Ishikawa (cell line): ENCODE measurements at regions not wholly inside any gene's neighbourhood (a gene's known extent, or its start where the extent isn't known, plus 50 kb on each side); places are given as distances from the start of the nearest gene placed in this dataset.

Experiments used
- CREB1 ChIP-seq: IDR thresholded peaks from 2 replicates; pipeline ENCODE4 v1.6.1; 2012; ENCODE audit warnings: low read depth
- EGR1 ChIP-seq: IDR thresholded peaks from 2 replicates; pipeline ENCODE4 v1.6.1; 2012
- EP300 ChIP-seq: IDR thresholded peaks from 2 replicates; pipeline ENCODE4 v1.6.1; 2012; ENCODE audit warnings: borderline replicate concordance
- FOXM1 ChIP-seq: IDR thresholded peaks from 2 replicates; pipeline ENCODE4 v1.6.1; 2012; ENCODE audit warnings: low read depth, borderline replicate concordance
- RAD21 ChIP-seq: IDR thresholded peaks from 2 replicates; pipeline ENCODE4 v1.6.1; 2012; ENCODE audit warnings: low read depth
- TAF1 ChIP-seq: IDR thresholded peaks from 2 replicates; pipeline ENCODE4 v1.6.1; 2012; ENCODE audit warnings: low read depth, mild to moderate bottlenecking
- TCF12 ChIP-seq: IDR thresholded peaks from 2 replicates; pipeline ENCODE4 v1.6.1; 2012; ENCODE audit warnings: low read depth
- YY1 ChIP-seq: IDR thresholded peaks from 2 replicates; pipeline ENCODE4 v1.6.1; 2012; ENCODE audit warnings: low read depth
- TF ChIP-seq, protein P1 (sequence below): IDR thresholded peaks from 2 replicates; pipeline ENCODE4 v1.6.1; 2012; ENCODE audit warnings: low read depth, mild to moderate bottlenecking
- TF ChIP-seq, protein P2 (sequence below): IDR thresholded peaks from 2 replicates; pipeline ENCODE4 v1.6.1; 2012

- TF ChIP-seq TCF12 (no peak), EGR1 (no peak), CREB1 (no peak), EP300 (no peak), RAD21 (no peak), FOXM1 (no peak), YY1 (no peak), TAF1 (no peak)
- TF ChIP-seq, protein P1, sequence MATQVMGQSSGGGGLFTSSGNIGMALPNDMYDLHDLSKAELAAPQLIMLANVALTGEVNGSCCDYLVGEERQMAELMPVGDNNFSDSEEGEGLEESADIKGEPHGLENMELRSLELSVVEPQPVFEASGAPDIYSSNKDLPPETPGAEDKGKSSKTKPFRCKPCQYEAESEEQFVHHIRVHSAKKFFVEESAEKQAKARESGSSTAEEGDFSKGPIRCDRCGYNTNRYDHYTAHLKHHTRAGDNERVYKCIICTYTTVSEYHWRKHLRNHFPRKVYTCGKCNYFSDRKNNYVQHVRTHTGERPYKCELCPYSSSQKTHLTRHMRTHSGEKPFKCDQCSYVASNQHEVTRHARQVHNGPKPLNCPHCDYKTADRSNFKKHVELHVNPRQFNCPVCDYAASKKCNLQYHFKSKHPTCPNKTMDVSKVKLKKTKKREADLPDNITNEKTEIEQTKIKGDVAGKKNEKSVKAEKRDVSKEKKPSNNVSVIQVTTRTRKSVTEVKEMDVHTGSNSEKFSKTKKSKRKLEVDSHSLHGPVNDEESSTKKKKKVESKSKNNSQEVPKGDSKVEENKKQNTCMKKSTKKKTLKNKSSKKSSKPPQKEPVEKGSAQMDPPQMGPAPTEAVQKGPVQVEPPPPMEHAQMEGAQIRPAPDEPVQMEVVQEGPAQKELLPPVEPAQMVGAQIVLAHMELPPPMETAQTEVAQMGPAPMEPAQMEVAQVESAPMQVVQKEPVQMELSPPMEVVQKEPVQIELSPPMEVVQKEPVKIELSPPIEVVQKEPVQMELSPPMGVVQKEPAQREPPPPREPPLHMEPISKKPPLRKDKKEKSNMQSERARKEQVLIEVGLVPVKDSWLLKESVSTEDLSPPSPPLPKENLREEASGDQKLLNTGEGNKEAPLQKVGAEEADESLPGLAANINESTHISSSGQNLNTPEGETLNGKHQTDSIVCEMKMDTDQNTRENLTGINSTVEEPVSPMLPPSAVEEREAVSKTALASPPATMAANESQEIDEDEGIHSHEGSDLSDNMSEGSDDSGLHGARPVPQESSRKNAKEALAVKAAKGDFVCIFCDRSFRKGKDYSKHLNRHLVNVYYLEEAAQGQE = no peak
- TF ChIP-seq, protein P2, sequence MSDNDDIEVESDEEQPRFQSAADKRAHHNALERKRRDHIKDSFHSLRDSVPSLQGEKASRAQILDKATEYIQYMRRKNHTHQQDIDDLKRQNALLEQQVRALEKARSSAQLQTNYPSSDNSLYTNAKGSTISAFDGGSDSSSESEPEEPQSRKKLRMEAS = no peak
Measured at GRCh38 chr13:34031610-34032009, 213.7 kb downstream of the RFC3 start.
